Calu3 (cell line): ENCODE measurements at regions not wholly inside any gene's neighbourhood (a gene's known extent, or its start where the extent isn't known, plus 50 kb on each side); places are given as distances from the start of the nearest gene placed in this dataset.

ENCODE experiments used
- BruUV-seq: library from RNA; stranded (reverse); fragments of 400-500 nt; replicated peaks from 2 replicates; lab custom pipeline; 2021; lab: Mats Ljungman, UMichigan
- CTCF ChIA-PET: fragments of 300-600 bp; sonication (Branson Sonifier 250); formaldehyde crosslinking; loops from one replicate; lab custom pipeline; 2022; ENCODE audit warnings: antibody characterized with exemption; lab: Charles Lee
- DNase-seq: peaks from one replicate; pipeline ENCODE4 v3.0.0; 2022
- H3K27ac Mint-ChIP-seq: one replicate; pipeline ENCODE4 v1.8.0; 2022; ENCODE audit warnings: mixed read lengths; ENCODE audit not compliant: unreplicated experiment
- H3K27me3 Mint-ChIP-seq: one replicate; pipeline ENCODE4 v1.8.0; 2022; ENCODE audit warnings: mixed read lengths; ENCODE audit not compliant: unreplicated experiment
- H3K36me3 Mint-ChIP-seq: one replicate; pipeline ENCODE4 v1.8.0; 2022; ENCODE audit warnings: mild to moderate bottlenecking, moderate library complexity, mixed read lengths; ENCODE audit not compliant: insufficient read depth, unreplicated experiment
- H3K4me1 Mint-ChIP-seq: one replicate; pipeline ENCODE4 v1.8.0; 2022; ENCODE audit warnings: mild to moderate bottlenecking, low read depth, mixed read lengths; ENCODE audit not compliant: unreplicated experiment
- H3K4me3 Mint-ChIP-seq: one replicate; pipeline ENCODE4 v1.8.0; 2022; ENCODE audit warnings: mild to moderate bottlenecking, low read depth, moderate library complexity, mixed read lengths; ENCODE audit not compliant: unreplicated experiment
- H3K9me3 Mint-ChIP-seq: one replicate; pipeline ENCODE4 v1.8.0; 2022; ENCODE audit warnings: low read depth, mixed read lengths; ENCODE audit not compliant: unreplicated experiment
- intact Hi-C: fragments of 100-400 bp; cut with micrococcal nuclease; formaldehyde crosslinking; loops from one replicate; pipeline ENCODE4 v1.10.0; 2022; ENCODE audit not compliant: unreplicated experiment
- TF ChIP-seq, protein P1 (sequence below): fragments of 200-600 bp; IDR thresholded peaks from one replicate; pipeline ENCODE4 v1.8.0; 2022; ENCODE audit warnings: antibody characterized with exemption; ENCODE audit not compliant: unreplicated experiment

GRCh38 chrX:69299951-69300714, 134.9 kb upstream of the PJA1 start:
- H3K4me1 Mint-ChIP-seq, result no peaks in the 10 kb centered on the region
- no peaks in the 10 kb centered on the region for H3K9me3 Mint-ChIP-seq
- intact Hi-C loops, result no loop called here
- no peaks in the 10 kb centered on the region for H3K36me3 Mint-ChIP-seq
- peaks cover 55% of the 10 kb centered on the region for H3K27me3 Mint-ChIP-seq
- BruUV-seq, result no TSS peak
- no peak overlapping the region for H3K27ac Mint-ChIP-seq
- TF ChIP-seq, protein P1, sequence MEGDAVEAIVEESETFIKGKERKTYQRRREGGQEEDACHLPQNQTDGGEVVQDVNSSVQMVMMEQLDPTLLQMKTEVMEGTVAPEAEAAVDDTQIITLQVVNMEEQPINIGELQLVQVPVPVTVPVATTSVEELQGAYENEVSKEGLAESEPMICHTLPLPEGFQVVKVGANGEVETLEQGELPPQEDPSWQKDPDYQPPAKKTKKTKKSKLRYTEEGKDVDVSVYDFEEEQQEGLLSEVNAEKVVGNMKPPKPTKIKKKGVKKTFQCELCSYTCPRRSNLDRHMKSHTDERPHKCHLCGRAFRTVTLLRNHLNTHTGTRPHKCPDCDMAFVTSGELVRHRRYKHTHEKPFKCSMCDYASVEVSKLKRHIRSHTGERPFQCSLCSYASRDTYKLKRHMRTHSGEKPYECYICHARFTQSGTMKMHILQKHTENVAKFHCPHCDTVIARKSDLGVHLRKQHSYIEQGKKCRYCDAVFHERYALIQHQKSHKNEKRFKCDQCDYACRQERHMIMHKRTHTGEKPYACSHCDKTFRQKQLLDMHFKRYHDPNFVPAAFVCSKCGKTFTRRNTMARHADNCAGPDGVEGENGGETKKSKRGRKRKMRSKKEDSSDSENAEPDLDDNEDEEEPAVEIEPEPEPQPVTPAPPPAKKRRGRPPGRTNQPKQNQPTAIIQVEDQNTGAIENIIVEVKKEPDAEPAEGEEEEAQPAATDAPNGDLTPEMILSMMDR, result no peak
- CTCF ChIA-PET, result no interaction called here
- no peak overlapping the region for H3K4me3 Mint-ChIP-seq
- no peak for DNase-seq

DNA sequence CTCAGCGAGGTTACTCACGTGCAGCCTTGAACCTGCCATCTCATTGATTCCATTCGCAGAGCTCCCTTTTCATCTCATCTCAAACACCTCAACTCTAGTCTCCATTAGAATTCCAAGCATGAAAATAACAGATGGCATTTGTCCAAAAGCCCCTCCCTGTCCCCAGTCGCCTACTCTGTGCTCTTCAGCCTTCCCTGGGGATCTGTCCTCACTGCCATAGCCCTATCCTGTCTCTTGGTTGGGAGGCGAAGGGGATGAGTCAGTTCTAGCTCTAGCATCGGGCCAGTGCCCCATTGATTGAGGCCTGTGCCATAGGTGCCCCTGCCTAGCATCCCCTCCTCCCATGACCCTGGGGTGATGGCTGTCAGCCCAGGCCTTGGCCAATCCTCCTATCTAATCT, 134.0 kb upstream of the PJA1 start:
- peaks cover 61% of the 10 kb centered on the region for H3K27me3 Mint-ChIP-seq
- no peak for DNase-seq
- CTCF ChIA-PET, result interaction anchor here (0.5 kb wide), 1 partner anchor 470 kb away, joined by 4 read pairs; no protein-coding TSS in a partner anchor
- BruUV-seq, result no TSS peak
- intact Hi-C loops, result no loop called here
- TF ChIP-seq, protein P1, result no peak
- H3K36me3 Mint-ChIP-seq, result no peaks in the 10 kb centered on the region
- no peaks in the 10 kb centered on the region for H3K4me1 Mint-ChIP-seq
- H3K9me3 Mint-ChIP-seq, result no peaks in the 10 kb centered on the region
- H3K4me3 Mint-ChIP-seq, result no peak overlapping the region
- H3K27ac Mint-ChIP-seq, result no peak overlapping the region

- Mint-ChIP-seq H3K9me3 (no peaks in the 10 kb centered on the region), H3K36me3 (no peaks in the 10 kb centered on the region), H3K4me1 (no peaks in the 10 kb centered on the region), H3K27ac (no peak overlapping the region), H3K4me3 (no peak overlapping the region), H3K27me3 (peaks cover 61% of the 10 kb centered on the region)
- TF ChIP-seq, protein P1, result no peak
- DNase-seq, result no peak
- BruUV-seq, result no TSS peak
- CTCF ChIA-PET, result interaction anchor here (0.5 kb wide), 1 partner anchor 469 kb away, joined by 4 read pairs; no protein-coding TSS in a partner anchor
- intact Hi-C loops, result no loop called here
Measured at GRCh38 chrX:69298466-69299140, 133.3 kb upstream of the PJA1 start.

DNA sequence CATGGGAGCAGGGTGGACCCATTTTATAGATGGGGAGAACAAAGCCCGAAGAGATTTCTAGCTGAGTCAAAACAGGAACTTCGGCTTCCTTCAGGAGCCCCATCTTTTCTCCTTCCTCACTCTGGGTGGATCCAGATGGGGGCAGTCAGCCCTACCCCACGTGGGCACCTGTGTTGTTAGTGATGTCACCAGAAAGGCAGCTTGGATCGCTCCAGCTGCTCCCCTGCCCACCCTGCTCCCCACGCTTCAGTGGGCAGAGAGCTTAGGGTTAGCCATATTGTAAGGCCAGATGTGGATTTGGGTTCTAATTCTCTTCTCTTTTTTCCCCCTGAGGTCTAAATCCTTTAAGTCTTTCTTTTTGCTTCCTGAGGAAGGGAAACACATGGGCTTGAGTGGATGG, 132.3 kb upstream of the PJA1 start:
- no TSS peak for BruUV-seq
- TF ChIP-seq, protein P1, result no peak

More for the DNA sequence above, 132.3 kb upstream of the PJA1 start:
- no peak for DNase-seq
- H3K9me3 Mint-ChIP-seq, result no peaks in the 10 kb centered on the region
- H3K27me3 Mint-ChIP-seq, result peaks cover 52% of the 10 kb centered on the region
- no peaks in the 10 kb centered on the region for H3K4me1 Mint-ChIP-seq
- H3K36me3 Mint-ChIP-seq, result no peaks in the 10 kb centered on the region
- H3K4me3 Mint-ChIP-seq, result no peak overlapping the region
- H3K27ac Mint-ChIP-seq, result no peak overlapping the region
- CTCF ChIA-PET, result interaction anchor here (0.7 kb wide), 1 partner anchor 10 kb away, joined by 4 read pairs; no protein-coding TSS in a partner anchor
- intact Hi-C loops, result no loop called here
